MCF 10A (cell line): ENCODE measurements at regions not wholly inside any gene's neighbourhood (a gene's known extent, or its start where the extent isn't known, plus 50 kb on each side); places are given as distances from the start of the nearest gene placed in this dataset.

Experiments
- BruUV-seq: library from RNA; stranded (reverse); fragments of 400-500 nt; replicated peaks from 2 replicates; lab custom pipeline; 2021; lab: Mats Ljungman, UMichigan
- CTCF ChIA-PET: fragments of 300-600 bp; sonication (Branson Sonifier 250); formaldehyde crosslinking; extraction: SDS; loops from one replicate; lab custom pipeline; 2021; ENCODE audit warnings: antibody characterized with exemption, inconsistent platforms; lab: Yijun Ruan, JAX
- POLR2A ChIA-PET: fragments of 300-600, 350-650 bp; sonication (Branson Sonifier 250); formaldehyde crosslinking; extraction: SDS; loops from one replicate; lab custom pipeline; 2020; ENCODE audit warnings: antibody characterized with exemption, inconsistent platforms; lab: Yijun Ruan, JAX
- DNase-seq: peaks from one replicate; pipeline ENCODE4 v3.0.0-alpha.2; 2018; ENCODE audit not compliant: unreplicated experiment
- H3K27ac Mint-ChIP-seq: one replicate; pipeline ENCODE4 v1.8.0; 2022; ENCODE audit warnings: mild to moderate bottlenecking, low read depth, mixed read lengths; ENCODE audit not compliant: unreplicated experiment
- H3K27me3 Mint-ChIP-seq: one replicate; pipeline ENCODE4 v1.8.0; 2022; ENCODE audit warnings: mixed read lengths; ENCODE audit not compliant: insufficient read depth, unreplicated experiment
- H3K36me3 Mint-ChIP-seq: one replicate; pipeline ENCODE4 v1.8.0; 2022; ENCODE audit warnings: mild to moderate bottlenecking, moderate library complexity, mixed read lengths; ENCODE audit not compliant: insufficient read depth, unreplicated experiment
- H3K4me1 Mint-ChIP-seq: one replicate; pipeline ENCODE4 v1.8.0; 2022; ENCODE audit warnings: mixed read lengths; ENCODE audit not compliant: insufficient read depth, unreplicated experiment
- H3K4me3 Mint-ChIP-seq: one replicate; pipeline ENCODE4 v1.8.0; 2022; ENCODE audit warnings: mild to moderate bottlenecking, moderate library complexity, mixed read lengths; ENCODE audit not compliant: unreplicated experiment
- H3K9me3 Mint-ChIP-seq: one replicate; pipeline ENCODE4 v1.8.0; 2022; ENCODE audit warnings: mixed read lengths; ENCODE audit not compliant: unreplicated experiment
- intact Hi-C: fragments of 100-400 bp; cut with micrococcal nuclease; formaldehyde crosslinking; loops from 2 replicates; pipeline ENCODE4 v1.14.1; 2022
- TF ChIP-seq, protein P1 (sequence below): fragments of 200-600 bp; IDR thresholded peaks from one replicate; pipeline ENCODE4 v1.8.0; 2022; ENCODE audit warnings: antibody characterized with exemption, mild to moderate bottlenecking; ENCODE audit not compliant: unreplicated experiment

DNA sequence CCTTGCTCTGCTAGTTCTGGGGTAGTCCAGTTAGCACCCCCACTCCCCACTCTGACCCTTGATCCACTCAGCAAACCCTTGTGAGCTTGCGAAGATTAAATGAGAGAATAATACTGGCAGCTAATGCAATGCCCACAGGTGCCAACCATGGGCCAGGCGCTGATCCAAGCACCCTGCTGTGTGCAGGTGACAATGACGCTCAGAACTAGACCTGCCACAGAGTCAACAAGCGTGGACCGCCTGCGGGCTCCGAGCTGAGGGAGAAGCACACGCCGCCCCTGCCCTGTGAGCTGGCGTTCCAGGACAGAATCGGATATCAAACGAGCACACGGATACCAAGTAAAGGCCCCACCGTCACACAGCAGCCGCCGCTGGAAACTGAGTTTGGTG is 129.2 kb downstream of the FAM53A start:
- no peak overlapping the region for H3K27ac Mint-ChIP-seq
- ChIA-PET CTCF (no interaction called here), POLR2A (no interaction called here)
- H3K9me3 Mint-ChIP-seq: no peaks in the 10 kb centered on the region
- BruUV-seq: no TSS peak
- H3K4me1 Mint-ChIP-seq: no peaks in the 10 kb centered on the region
- H3K4me3 Mint-ChIP-seq: no peak overlapping the region
- DNase-seq: no peak
- intact Hi-C loops: no loop called here
- no peaks in the 10 kb centered on the region for H3K36me3 Mint-ChIP-seq
- TF ChIP-seq, protein P1, sequence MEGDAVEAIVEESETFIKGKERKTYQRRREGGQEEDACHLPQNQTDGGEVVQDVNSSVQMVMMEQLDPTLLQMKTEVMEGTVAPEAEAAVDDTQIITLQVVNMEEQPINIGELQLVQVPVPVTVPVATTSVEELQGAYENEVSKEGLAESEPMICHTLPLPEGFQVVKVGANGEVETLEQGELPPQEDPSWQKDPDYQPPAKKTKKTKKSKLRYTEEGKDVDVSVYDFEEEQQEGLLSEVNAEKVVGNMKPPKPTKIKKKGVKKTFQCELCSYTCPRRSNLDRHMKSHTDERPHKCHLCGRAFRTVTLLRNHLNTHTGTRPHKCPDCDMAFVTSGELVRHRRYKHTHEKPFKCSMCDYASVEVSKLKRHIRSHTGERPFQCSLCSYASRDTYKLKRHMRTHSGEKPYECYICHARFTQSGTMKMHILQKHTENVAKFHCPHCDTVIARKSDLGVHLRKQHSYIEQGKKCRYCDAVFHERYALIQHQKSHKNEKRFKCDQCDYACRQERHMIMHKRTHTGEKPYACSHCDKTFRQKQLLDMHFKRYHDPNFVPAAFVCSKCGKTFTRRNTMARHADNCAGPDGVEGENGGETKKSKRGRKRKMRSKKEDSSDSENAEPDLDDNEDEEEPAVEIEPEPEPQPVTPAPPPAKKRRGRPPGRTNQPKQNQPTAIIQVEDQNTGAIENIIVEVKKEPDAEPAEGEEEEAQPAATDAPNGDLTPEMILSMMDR: no peak
- peaks cover 30% of the 10 kb centered on the region for H3K27me3 Mint-ChIP-seq

DNA sequence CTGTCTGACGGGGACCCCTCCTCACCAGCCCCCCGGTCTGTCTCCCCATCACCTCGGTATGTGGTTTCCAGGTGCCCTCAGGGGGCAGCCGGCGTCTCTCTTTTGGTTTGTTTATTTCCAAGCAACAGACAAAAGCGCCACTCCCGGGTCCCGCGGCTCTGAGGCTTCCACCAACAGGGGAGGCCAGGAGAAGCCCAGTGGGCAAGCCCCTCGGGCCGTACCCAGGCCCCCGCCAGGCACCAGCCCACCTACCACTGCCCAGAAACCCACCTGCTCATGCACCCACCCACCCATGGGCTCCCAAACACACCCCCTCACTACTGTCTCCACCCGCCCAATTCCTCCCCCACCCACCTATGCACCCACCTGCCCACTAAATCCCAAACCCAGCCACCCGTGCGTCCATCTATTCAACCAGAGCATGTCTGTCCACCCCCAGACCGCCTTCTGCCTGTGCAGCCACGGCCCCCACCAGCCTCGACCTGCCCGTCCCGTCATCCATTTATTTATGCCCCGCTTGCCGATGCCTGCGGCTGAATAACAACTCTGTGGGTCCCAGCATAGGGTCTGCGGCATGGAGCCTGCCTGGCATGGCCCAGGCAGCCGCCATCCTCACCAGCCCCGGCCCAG is 129.8 kb downstream of the FAM53A start:
- H3K9me3 Mint-ChIP-seq: no peaks in the 10 kb centered on the region
- H3K4me3 Mint-ChIP-seq: no peak overlapping the region
- POLR2A ChIA-PET: no interaction called here
- BruUV-seq: no TSS peak
- TF ChIP-seq, protein P1: no peak
- peaks cover 25% of the 10 kb centered on the region for H3K27me3 Mint-ChIP-seq
- CTCF ChIA-PET: no interaction called here
- DNase-seq: no peak
- H3K36me3 Mint-ChIP-seq: no peaks in the 10 kb centered on the region
- H3K27ac Mint-ChIP-seq: no peak overlapping the region
- no peaks in the 10 kb centered on the region for H3K4me1 Mint-ChIP-seq
- intact Hi-C loops: no loop called here

DNA sequence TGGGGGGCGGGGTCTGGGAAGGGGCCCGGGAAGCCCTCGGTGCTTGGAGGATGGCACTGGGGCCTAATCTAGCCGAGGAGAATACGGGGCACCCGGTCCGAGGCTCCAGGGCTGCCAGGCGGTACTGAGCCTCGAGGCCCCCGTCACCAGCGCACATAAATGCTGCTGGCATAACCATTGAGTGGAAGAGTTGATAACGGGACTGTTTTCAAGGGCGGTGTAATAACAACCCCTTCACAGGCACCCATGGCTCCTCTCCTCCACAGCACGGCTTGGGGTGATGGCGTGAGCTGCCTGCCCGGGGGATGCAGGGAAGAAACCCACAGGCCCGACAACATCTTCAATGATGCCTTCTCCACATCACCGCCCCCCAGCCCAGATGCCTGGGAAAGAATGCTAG is 130.7 kb downstream of the FAM53A start:
- no peaks in the 10 kb centered on the region for H3K9me3 Mint-ChIP-seq
- H3K27ac Mint-ChIP-seq: no peak overlapping the region
- DNase-seq: no peak
- intact Hi-C loops: no loop called here
- BruUV-seq: no TSS peak
- H3K4me1 Mint-ChIP-seq: no peaks in the 10 kb centered on the region
- POLR2A ChIA-PET: no interaction called here
- TF ChIP-seq, protein P1: no peak
- CTCF ChIA-PET: interaction anchor here (0.5 kb wide), 1 partner anchor 16 kb away, joined by 3 read pairs; no protein-coding TSS in a partner anchor
- H3K27me3 Mint-ChIP-seq: peaks cover 17% of the 10 kb centered on the region
- no peak overlapping the region for H3K4me3 Mint-ChIP-seq
- no peaks in the 10 kb centered on the region for H3K36me3 Mint-ChIP-seq

DNA sequence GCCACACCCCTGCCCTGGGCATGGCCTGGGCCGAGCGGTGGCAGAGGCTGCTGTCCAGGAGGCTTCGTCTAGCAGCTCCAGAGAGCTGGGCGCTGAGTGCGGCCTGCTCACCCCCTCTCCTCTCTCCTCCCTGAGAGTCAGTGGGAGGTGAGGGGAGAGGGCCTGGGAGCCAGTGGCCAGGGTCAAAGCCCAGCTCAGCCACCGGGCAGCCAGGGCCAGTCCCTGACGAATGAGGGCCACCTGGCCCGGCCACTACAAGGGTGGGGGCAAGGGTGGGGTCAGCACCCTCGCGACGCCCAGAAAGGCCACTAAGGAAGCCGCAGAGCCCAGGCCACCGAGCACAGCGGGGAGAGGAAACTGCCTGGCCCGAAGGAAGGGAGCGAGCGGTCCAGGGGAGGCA is 131.7 kb downstream of the FAM53A start:
- peaks cover 23% of the 10 kb centered on the region for H3K27me3 Mint-ChIP-seq

More for the DNA sequence above, 131.7 kb downstream of the FAM53A start:
- Mint-ChIP-seq H3K4me3 (no peak overlapping the region), H3K36me3 (no peaks in the 10 kb centered on the region), H3K9me3 (no peaks in the 10 kb centered on the region), H3K27ac (no peak overlapping the region), H3K4me1 (no peaks in the 10 kb centered on the region)
- TF ChIP-seq, protein P1: no peak
- intact Hi-C loops: no loop called here
- ChIA-PET CTCF (no interaction called here), POLR2A (interaction anchor here (0.7 kb wide), 1 partner anchor 157 kb away, joined by 3 read pairs; no protein-coding TSS in a partner anchor)
- DNase-seq: no peak
- no TSS peak for BruUV-seq
